GM18507 (cell line): ENCODE measurements at regions not wholly inside any gene's neighbourhood (a gene's known extent, or its start where the extent isn't known, plus 50 kb on each side); places are given as distances from the start of the nearest gene placed in this dataset.

Experiments used
- DNase-seq: peaks from one replicate; pipeline ENCODE4 v3.0.0; 2011; ENCODE audit warnings: low read depth; ENCODE audit not compliant: insufficient read length; ENCODE audit errors: extremely low spot score
- FAIRE-seq: peaks from 2 replicates; lab custom pipeline; 2011; peaks lifted over from hg19 to GRCh38; lab: Jason Lieb, UNC

DNA sequence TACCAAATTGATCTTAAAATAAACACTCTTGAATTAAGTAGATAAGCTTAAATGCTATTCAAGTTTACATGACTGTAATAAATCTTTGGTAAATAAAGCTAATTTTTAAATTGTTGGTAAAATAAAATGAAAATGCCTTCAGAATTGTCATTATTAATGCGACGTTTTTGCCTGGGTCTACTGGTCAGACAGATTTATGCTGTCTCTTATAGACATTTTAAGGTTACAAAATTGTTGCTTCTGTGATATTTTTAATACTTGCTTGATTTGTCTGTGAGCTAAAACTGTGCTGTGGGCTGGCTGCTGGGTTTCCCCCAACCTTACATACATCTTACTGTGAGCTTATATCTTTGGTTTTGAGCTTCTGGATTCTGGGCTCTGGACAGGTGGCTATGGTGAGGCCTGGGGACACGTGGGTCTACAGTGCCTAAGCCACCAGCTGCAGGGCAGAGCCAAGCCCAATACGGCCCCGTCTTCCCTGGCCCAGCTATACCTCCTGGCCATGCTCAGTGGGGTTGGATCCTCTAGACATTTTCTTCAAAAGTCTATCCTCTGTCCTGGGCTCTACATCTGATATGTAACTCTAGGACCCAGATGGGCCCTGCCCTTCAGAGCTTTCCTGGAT is 81.4 kb downstream of the ETS2 start:
- DNase-seq (no peak), FAIRE-seq (no peak)

DNA sequence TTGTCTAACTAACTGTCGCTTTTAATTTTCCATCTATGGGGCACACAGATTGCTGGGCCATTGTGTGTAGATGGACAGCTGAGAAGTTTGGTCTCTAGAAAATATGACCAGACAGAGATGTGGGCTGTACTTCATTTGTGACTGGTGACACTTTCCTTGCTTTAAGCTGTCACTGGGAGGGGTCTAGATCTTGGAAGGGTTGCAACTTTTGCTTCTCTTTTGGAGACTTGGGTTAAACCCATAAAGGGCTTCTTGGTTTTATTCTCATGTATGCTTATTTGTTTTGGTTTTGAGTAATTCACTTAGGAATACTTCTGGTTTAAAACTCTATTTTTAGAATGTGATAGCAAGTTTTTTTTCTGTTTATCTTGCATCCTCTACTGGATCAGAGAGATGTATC is 80.2 kb downstream of the ETS2 start:
- DNase-seq = no peak
- FAIRE-seq = no peak

- DNase-seq (no peak), FAIRE-seq (no peak)
These were observed 78.7 kb downstream of the ETS2 start for GRCh38 chr21:38884440-38884839.

- DNase-seq = no peak
- FAIRE-seq = no peak
These were observed 77.4 kb downstream of the ETS2 start for GRCh38 chr21:38883142-38883541.

- DNase-seq (no peak), FAIRE-seq (no peak)
These were observed 75.4 kb downstream of the ETS2 start for GRCh38 chr21:38881131-38881530.

DNA sequence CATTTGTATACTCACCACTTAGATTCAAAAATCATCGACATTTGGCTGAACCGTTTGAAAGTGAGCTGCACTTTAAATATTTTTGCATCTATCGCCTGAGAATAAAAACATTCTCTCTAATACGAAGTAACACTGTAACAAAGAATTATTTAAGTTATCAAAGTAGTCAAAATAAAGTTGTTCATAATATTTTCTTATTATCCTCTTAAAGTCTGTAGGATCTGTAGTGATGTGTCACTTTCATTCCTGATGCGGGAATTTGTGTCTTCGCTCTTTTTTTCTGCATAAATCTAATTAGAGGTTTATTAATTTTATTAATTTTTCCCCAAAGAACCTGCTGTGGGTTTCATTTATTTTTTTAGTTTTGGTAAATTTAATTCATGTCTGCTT is 74.8 kb downstream of the ETS2 start:
- DNase-seq = no peak
- FAIRE-seq = no peak

DNA sequence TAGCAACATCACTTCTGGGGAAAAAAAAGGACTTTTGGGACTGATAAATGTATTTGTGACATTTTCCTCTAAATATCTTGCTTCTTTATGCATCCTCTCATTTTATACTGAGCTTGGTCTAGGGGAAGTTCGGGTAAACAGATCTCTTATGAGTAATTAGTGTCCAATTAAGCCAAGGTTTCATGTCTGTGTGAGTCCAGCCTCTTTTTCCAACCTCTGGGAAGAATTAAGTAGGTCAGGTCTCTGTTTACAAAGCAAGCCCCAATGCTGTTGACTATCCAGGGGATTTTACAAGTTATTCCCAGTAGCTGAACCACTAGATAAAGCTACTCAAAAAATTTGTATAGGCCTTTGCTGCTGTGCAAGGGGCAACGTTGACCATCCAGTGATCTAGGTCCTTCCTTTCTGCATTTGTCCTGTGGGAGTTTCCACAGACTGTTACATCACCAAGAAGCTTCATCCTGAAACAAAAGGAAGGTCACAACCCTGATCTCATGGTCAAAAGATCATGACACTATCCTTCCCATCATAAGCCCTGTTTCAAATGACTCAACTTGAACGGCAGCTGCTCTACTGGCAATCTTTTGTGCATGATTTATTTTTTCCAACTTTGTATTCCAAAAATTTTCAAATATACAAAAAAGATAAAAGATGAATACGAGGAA is 74.3 kb downstream of the ETS2 start:
- FAIRE-seq = no peak

DNA sequence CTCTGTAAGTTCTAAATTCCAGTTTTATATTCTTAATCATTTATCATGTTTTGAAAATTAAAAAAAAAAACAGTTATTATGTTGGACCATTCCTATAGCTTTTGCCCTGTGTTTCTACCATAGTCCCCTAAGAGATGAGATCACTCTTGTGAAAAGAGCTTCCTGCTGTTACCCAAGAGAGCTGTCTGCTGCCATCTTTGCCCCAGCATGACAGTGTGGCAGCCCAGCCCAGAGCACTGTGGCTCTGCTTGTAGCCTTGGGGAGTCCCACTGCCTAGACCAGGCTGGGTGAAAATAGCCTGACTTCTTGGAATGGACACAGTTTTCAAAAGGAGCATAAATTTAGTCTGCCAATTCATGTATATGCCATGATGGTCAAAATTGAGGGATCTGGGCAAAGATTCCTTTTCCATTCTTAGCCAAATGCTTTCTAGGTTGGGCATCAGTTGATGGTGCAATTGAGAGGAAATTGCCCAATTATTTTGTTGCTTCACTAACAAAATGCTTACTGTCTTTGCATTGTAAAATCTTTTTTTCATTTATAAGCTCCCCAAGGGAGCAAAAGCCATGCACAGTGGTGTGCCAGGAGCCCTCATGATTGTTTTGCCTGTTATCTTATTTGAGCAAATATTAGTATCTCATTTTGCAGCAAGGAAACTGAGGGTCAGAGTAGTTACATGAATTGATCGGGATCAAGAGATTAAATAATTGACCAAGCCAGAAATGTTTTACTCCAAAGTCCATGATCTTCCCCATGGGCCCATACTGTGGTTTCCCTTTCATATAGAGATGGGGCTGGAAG is 72.8 kb downstream of the ETS2 start:
- no peak for DNase-seq
- no peak for FAIRE-seq

More for the DNA sequence above, 74.3 kb downstream of the ETS2 start:
- no peak for DNase-seq

GRCh38 chr21:38875694-38876492 is 70.2 kb downstream of the ETS2 start:
- FAIRE-seq (no peak), DNase-seq (no peak)
